GM19025 (cell line): ENCODE measurements at regions not wholly inside any gene's neighbourhood (a gene's known extent, or its start where the extent isn't known, plus 50 kb on each side); places are given as distances from the start of the nearest gene placed in this dataset.

Source experiments
- ATAC-seq: cut with Tn5 transposase; IDR thresholded peaks from one replicate; pipeline ENCODE4 v1.9.1; 2021; ENCODE audit warnings: mild to moderate bottlenecking, low read depth, moderate library complexity; ENCODE audit not compliant: unreplicated experiment

- no peak for ATAC-seq
Observed at GRCh38 chr4:13887010-13887409, 259.5 kb upstream of the BOD1L1 start.

DNA sequence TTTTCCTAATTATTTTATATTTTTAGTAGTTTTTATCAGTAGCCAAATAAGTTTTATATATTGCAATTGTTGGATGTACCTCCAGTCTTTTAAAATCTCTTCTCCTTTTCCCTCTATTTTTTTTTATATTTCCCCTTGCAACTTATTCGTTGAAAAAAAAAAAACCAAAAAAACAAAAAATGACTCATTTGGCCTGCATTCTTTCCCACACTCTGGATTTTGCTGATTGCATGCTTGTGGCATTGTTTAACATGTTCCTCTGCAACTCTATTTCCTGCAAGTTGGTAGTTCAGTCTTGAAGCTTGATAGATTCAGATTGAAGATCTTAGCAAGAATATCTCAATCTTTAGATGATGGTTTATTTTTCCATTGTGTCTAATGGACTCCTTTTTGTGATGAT lies 260.6 kb upstream of the BOD1L1 start:
- ATAC-seq = no peak

GRCh38 chr4:13891544-13891939 lies 264.0 kb upstream of the BOD1L1 start:
- no peak for ATAC-seq

DNA sequence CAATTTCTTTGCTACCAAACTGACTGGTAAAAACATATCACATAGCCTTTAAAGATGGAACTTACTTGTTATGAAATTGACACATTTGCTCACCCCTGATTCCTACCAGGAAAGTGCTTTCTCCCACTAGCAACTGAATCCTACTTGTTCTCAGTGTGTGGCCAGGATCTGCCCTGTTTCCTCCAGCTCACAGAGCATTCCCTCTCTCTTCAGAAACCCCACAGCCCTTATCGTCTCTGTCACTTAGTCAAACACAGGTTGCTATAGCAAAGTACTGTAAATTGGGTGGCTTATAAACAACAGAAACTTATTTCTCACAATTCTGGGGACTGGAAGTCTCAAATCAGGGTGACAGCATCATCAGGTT lies 265.2 kb upstream of the BOD1L1 start:
- no peak for ATAC-seq

DNA sequence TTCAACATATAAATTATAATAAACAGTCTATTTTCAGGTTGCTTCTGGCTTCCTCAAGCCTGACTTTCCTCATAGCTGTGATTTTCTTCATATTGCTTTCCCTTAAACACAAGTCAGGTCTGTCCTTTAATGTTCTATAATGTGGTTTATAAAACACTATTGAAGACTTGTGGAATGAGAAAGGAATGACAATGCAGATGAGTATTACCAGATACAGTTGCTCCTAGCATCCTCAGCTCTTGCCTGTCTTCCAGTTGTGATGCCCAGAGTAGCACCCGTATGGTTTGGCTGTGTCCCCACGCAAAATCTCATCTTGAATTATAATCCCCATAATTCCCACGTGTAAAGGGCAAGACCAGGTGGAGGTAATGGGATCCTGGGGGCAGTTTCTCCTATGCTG lies 265.7 kb upstream of the BOD1L1 start:
- no peak for ATAC-seq

- no peak for ATAC-seq
Observed at GRCh38 chr4:13893987-13894386, 266.5 kb upstream of the BOD1L1 start.

DNA sequence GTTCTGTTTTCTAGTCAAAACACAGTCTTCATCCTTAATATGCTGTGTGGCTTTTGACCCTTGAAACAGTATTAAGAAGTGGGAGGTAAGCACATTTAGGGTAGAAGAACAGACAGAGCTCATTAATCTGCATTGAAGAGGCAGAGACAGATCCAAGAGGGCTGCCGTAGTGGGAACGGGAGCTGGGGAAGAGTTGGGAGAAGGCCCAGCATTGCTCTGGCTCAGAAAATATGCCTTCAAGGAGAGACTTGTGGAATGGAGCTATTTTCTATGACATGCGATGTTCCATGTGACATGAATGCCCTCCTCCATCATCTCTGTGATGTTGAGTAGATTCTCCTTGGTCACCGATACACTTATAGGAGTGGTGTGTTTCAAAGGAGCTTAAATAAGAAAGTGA lies 273.3 kb upstream of the BOD1L1 start:
- ATAC-seq = no peak

DNA sequence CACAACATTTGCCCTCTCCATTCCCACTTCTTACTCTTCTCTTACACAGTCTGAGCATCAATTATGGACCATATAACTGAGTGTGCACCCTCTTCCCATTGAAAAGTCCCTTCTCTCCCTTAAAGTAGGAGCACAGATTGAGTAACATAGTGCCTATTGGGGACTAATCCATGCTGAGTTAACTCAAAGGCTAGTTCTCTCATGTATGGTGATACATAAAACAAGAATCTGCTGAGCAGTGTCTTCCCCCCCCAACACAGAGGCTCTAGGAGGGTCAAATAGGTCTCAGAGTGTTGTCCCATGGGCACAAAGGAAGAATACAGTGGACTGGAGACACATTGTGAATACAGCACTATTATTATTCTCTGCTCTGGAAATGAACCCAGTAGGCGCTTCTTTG lies 274.6 kb upstream of the BOD1L1 start:
- ATAC-seq = no peak

- ATAC-seq = no peak
Observed at GRCh38 chr4:13903061-13903460, 275.5 kb upstream of the BOD1L1 start.

DNA sequence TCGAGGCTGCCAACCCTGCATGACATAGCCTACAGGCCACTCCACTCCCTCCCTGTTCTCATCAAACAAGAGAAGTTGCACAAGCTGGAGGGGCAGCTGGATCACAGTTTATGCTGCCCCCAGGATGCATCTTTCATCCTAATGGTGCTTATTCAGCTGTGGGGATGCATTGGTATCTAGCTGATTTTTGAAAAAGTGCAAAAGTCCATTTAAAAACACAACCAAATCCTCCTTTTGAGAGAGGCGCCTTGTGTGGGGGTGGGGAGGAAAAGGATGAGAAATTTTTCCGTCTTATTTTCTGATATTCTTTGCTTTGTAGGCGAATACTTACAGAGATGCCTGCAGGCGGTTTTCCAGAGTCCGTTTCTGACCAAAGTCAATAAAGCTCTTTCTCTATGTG lies 276.4 kb upstream of the BOD1L1 start:
- ATAC-seq = no peak

GRCh38 chr4:13905543-13905942 lies 278.0 kb upstream of the BOD1L1 start:
- ATAC-seq = no peak

- no peak for ATAC-seq
Observed at GRCh38 chr4:13906727-13907126, 279.2 kb upstream of the BOD1L1 start.

GRCh38 chr4:13907255-13907751 lies 279.8 kb upstream of the BOD1L1 start:
- no peak for ATAC-seq

DNA sequence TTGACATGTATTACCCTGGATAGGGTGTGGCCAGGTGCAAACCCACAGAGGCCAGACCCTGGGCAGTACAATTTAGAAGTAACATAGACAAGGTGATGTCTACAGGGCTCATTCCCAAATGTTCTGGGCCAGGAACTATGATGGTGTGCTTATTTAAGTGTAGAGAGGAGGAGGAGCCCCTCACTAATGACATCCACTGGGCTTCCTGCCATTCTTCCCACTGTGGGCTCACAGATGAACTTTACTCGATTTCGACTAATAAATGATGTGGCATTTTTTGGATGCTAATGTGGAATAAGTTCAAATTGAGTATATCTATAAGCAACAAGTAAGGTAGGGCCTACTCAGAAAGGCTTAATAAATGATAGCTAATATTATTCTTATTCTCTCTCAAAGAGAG lies 280.9 kb upstream of the BOD1L1 start:
- no peak for ATAC-seq

DNA sequence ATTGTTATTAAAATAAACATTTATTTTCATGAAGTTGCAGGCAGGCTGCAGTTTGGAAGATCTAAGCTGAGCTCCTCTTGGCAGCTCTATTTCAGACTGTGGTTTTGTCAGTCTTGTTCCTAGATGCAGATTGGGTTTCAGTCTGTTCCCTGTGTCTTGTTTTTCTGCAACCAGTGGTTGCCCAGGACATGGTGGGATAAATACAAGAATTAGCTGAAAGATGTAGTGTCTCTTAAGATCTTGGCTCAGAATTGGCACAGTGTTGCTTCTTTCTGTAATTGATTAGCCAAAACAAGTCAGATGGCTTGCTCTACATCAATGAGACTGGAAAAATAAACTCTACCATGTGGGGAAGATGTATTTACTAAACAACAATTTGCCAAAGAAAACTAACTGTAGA lies 283.0 kb upstream of the BOD1L1 start:
- ATAC-seq = no peak

DNA sequence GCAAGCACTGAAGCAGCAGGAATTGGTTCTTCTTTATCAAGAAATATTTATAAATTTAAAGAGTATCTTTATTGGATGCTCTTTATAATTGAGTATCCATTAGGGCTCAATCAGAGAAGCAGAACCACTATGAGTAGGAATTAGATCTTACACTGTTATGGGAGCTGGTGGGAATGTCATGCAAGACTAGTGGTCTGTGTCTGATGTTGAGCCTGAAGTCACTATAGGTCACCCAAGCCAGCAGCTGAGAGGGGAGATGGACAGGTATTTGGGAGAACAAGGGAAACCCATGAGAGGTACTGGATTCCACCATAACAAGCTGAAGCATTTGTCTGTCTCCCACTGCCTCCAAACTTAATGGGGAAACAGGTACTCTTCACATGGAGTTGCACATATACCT lies 283.7 kb upstream of the BOD1L1 start:
- ATAC-seq = no peak

DNA sequence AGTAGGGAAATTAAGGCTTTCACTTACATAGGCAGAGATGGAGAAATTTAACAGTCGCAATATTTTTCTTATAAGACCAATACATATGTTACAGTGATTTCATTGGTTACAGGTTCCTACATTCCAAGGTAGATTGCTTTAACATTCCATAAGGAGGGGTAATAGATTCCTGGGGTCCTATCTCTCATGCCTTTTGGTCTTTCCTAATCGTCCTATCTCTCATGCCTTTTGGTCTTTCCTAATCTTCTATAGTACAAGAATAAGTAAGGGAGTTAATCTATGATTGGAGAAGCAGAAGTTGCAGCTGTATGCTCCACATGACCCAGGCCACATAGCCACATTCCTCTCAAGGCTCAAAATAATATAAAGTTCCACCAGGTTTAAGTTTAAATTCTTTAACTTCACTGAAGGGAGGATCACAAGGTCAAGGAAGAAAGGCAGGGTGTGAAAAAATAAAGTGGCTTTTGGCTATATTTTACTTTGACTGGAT lies 285.0 kb upstream of the BOD1L1 start:
- ATAC-seq = no peak

- no peak for ATAC-seq
Observed at GRCh38 chr4:13912966-13913365, 285.4 kb upstream of the BOD1L1 start.

DNA sequence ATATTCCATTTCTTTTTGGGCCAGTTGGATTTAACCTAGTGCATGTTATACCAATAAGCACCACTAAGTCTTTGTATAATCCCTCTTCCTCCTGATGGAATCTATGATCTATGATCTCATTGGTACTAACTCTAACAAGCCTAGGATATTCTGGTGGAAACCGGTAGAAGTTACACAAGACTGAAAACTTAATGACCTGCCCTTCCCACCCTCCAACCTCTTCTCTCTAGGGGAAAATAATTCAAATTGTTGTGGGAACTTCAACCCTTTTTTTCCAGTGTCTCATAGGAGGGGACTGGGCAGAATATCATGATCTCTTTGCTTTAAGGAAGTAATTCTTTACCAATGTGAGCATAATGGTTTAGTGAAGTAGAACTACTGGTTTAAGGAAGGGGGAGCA lies 289.5 kb upstream of the BOD1L1 start:
- no peak for ATAC-seq

DNA sequence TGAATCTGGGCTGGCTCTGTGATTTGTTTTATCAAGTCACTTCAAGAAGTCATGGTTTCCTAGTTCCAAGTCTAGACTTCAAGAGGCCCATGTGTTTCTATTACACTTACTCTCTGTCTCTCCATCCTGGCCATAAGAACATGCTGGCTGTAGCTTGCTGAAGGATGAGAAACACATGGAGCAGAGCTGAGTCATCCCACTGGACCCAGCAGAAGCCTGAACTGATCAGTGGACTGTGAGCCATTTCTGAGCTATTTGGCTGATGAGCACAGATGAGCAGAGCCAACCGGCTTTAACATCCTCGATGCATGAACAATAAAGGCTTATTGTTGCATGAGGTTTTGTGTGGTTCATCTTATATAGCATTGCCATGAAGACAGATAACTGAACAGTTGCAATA lies 290.6 kb upstream of the BOD1L1 start:
- ATAC-seq = no peak

GRCh38 chr4:13918991-13919441 lies 291.5 kb upstream of the BOD1L1 start:
- no peak for ATAC-seq

DNA sequence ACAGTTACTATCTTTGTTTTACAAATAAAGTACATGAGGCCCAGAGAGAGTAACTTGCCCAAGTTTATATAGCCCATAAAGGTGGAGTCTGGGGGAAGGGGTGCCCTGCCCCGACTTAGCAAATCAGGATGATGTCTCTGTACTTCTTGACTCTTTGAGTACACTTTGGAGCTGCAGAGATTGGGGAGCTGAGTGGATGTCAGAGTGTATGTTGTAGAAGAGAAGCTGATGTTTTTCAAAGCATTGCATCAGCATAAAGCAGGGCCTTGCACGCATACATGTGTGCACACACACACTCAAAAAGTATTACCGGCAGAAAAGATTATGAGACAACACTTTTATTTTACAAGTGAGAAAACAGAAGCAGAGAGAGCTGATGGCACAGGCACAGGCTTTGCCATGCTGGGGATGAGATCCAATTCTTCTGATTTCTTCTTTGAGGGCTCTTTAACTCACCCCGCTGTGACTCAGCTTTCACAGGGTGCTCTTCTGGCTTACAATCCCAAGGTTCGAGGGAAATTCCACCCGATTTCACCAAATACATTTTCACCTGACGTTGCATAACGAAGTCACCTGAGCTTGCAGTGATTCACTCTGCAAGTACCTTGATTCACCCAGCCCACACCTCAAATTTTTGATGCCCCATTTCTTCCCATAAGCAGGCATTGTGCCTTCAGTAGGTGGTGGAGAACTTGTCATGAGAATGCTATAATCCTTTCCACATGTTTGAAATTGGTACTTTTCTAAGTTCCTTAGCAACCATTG lies 292.8 kb upstream of the BOD1L1 start:
- no peak for ATAC-seq
